HG02981 (cell line): ENCODE measurements at regions not wholly inside any gene's neighbourhood (a gene's known extent, or its start where the extent isn't known, plus 50 kb on each side); places are given as distances from the start of the nearest gene placed in this dataset.

Source experiments
- ATAC-seq: cut with Tn5 transposase; IDR thresholded peaks from one replicate; pipeline ENCODE4 v1.9.1; 2021; ENCODE audit warnings: mild to moderate bottlenecking, moderate library complexity; ENCODE audit not compliant: unreplicated experiment

GRCh38 chr9:86796666-86797065 lies 150.6 kb downstream of the GAS1 start:
- ATAC-seq: no peak

- no peak for ATAC-seq
Measured at GRCh38 chr9:86795823-86796553, 151.3 kb downstream of the GAS1 start.

- no peak for ATAC-seq
Measured at GRCh38 chr9:86795047-86795442, 152.3 kb downstream of the GAS1 start.

- no peak for ATAC-seq
Measured at GRCh38 chr9:86794391-86795046, 152.8 kb downstream of the GAS1 start.

GRCh38 chr9:86792136-86792535 lies 155.2 kb downstream of the GAS1 start:
- no peak for ATAC-seq

DNA sequence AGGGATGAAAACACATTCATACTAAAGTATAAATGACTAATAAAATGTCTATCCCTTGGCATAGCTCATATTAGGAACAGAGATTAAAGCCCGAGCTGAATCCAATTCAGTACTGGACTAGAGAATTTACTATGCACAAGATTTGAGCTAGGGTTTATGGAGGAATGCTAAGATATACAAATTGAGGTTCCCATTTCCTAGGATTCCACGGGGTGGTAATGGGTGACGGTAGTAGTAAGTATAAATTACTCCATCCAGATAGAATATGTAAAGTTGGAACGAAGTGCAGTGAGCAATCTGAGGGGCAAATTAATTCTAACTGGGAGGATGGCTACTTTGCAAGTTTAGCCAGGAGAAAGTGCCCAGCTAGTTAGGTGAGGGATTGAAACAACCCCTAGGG lies 156.5 kb downstream of the GAS1 start:
- ATAC-seq: no peak

DNA sequence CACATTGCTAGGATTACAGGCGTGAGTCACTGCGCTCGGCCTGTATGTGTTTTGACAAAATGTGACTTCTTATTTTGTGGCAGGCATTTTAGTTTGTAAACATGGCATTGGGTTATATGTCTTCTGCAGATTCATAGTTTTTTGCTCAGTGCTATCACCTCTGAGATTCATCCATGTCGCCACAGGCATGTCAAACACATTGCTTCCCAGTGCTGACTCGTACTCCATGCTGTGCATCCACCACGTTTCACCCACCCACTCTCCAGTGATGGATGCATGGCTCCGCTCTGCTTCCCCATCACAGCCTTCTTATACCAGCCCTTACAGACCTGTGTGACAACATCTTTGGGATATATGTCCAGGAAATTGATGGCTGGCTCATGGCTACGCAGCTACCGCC lies 158.8 kb downstream of the GAS1 start:
- ATAC-seq: no peak

- no peak for ATAC-seq
Measured at GRCh38 chr9:86783884-86784283, 163.4 kb downstream of the GAS1 start.

- ATAC-seq: no peak
Measured at GRCh38 chr9:86782831-86783230, 164.5 kb downstream of the GAS1 start.

- ATAC-seq: no peak
Measured at GRCh38 chr9:86778761-86779160, 168.5 kb downstream of the GAS1 start.

- no peak for ATAC-seq
Measured at GRCh38 chr9:86775718-86776117, 171.6 kb downstream of the GAS1 start.

DNA sequence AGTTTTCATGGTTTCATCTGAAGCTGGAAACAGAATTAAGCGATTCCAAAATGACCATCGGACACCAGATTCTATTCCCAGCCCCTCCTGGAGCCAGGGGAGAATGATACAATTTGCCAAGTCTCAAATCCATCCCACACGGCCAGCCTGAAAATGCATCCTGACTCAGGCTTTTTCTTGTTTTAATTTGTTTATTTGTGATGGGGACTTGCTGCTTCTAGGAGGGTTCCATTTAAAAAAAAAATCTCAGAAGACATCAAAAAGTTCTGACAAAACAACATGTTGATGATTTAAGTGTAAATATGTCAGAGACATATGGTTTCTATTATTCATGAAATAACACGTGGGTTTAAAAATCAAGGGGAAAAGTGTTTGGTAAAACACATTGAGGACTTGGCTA lies 173.2 kb downstream of the GAS1 start:
- no peak for ATAC-seq

GRCh38 chr9:86773422-86773945 lies 173.8 kb downstream of the GAS1 start:
- ATAC-seq: no peak

GRCh38 chr9:86772635-86772993 lies 174.7 kb downstream of the GAS1 start:
- no peak for ATAC-seq

- ATAC-seq: no peak
Measured at GRCh38 chr9:86771941-86772634, 175.2 kb downstream of the GAS1 start.

GRCh38 chr9:86771420-86771819 lies 175.9 kb downstream of the GAS1 start:
- ATAC-seq: no peak

GRCh38 chr9:86768709-86769108 lies 178.6 kb downstream of the GAS1 start:
- no peak for ATAC-seq

GRCh38 chr9:86768020-86768419 lies 179.3 kb downstream of the GAS1 start:
- no peak for ATAC-seq

DNA sequence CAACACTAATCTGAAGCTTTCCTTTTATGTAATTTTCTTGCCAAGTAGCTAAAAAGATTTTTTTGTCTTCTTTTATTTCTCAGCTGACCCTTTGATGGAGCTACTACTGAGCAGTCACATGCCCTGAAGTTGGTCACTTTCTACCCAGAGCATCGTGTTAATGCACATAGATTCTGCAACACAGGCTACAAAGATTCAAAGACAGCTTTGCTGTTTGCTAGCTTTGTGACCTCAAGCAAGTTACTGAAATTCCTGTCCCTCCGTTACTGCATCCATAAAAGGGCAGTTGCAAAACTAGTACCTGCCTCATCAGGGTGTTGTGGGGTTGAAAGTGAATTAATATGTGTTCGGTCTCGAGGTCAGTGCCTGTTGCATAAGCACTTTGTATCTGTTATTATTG lies 179.9 kb downstream of the GAS1 start:
- no peak for ATAC-seq

DNA sequence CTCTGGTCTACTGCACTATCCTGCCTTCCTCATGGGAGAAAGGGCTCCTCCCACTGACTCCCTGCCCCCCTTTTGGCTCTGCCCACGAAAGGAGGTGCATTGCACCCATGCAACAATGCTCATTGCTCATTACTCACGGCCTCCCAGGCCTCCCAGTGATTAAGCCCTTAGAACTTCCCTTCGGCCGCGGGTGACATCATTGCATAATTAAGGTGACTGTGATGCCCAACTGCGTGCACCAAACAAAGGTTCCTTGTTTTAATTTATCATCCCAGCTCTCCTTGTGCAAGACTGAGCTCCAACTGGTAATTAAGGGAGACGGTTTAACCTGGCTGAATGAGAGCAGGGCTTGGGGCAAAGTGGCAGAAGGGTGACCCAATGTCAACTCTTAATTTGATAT lies 180.4 kb downstream of the GAS1 start:
- no peak for ATAC-seq

- ATAC-seq: no peak
Measured at GRCh38 chr9:86766511-86766910, 180.8 kb downstream of the GAS1 start.
